Hepatic stellate cell (primary cell): ENCODE measurements at regions not wholly inside any gene's neighbourhood (a gene's known extent, or its start where the extent isn't known, plus 50 kb on each side); places are given as distances from the start of the nearest gene placed in this dataset.

Source experiments
- DNase-seq: peaks from one replicate; pipeline ENCODE4 v3.0.0; 2011; ENCODE audit warnings: low spot score

- DNase-seq: no peak
Measured at GRCh38 chr4:177573507-177573906, 131.3 kb upstream of the AGA start.

- no peak for DNase-seq
Measured at GRCh38 chr4:177574446-177574845, 132.2 kb upstream of the AGA start.

GRCh38 chr4:177579649-177580048 lies 137.4 kb upstream of the AGA start:
- DNase-seq: no peak

- DNase-seq: no peak
Measured at GRCh38 chr4:177582992-177583391, 140.8 kb upstream of the AGA start.

GRCh38 chr4:177587989-177588388 lies 145.8 kb upstream of the AGA start:
- no peak for DNase-seq

GRCh38 chr4:177595386-177595785 lies 153.1 kb upstream of the AGA start:
- no peak for DNase-seq

GRCh38 chr4:177596035-177596434 lies 153.8 kb upstream of the AGA start:
- peak; percentile 42 for DNase-seq

- no peak for DNase-seq
Measured at GRCh38 chr4:177596991-177597390, 154.8 kb upstream of the AGA start.

- DNase-seq: no peak
Measured at GRCh38 chr4:177605252-177605651, 163.0 kb upstream of the AGA start.

GRCh38 chr4:177607111-177607573 lies 164.9 kb upstream of the AGA start:
- DNase-seq: no peak

GRCh38 chr4:177611974-177612664 lies 169.9 kb upstream of the AGA start:
- DNase-seq: no peak

GRCh38 chr4:177612684-177613083 lies 170.4 kb upstream of the AGA start:
- DNase-seq: no peak

GRCh38 chr4:177632481-177632880 lies 190.2 kb upstream of the AGA start:
- no peak for DNase-seq

GRCh38 chr4:177638871-177639270 lies 196.6 kb upstream of the AGA start:
- no peak for DNase-seq

- DNase-seq: no peak
Measured at GRCh38 chr4:177640864-177641263, 198.6 kb upstream of the AGA start.

GRCh38 chr4:177660223-177660622 lies 218.0 kb upstream of the AGA start:
- no peak for DNase-seq

- DNase-seq: no peak
Measured at GRCh38 chr4:177667687-177668086, 225.4 kb upstream of the AGA start.

- no peak for DNase-seq
Measured at GRCh38 chr4:177671387-177671786, 229.2 kb upstream of the AGA start.

GRCh38 chr4:177671845-177672244 lies 229.6 kb upstream of the AGA start:
- no peak for DNase-seq

GRCh38 chr4:177673985-177674489 lies 231.8 kb upstream of the AGA start:
- no peak for DNase-seq

- DNase-seq: no peak
Measured at GRCh38 chr4:177680308-177680707, 238.1 kb upstream of the AGA start.

GRCh38 chr4:177681902-177682301 lies 239.7 kb upstream of the AGA start:
- no peak for DNase-seq

GRCh38 chr4:177687117-177687516 lies 244.9 kb upstream of the AGA start:
- DNase-seq: no peak

GRCh38 chr4:177692907-177693306 lies 250.7 kb upstream of the AGA start:
- DNase-seq: no peak
